SK-N-SH treated with all-trans-retinoic acid at 6 μM for 48 hours (cell line): ENCODE measurements at regions not wholly inside any gene's neighbourhood (a gene's known extent, or its start where the extent isn't known, plus 50 kb on each side); places are given as distances from the start of the nearest gene placed in this dataset.

ENCODE experiments used
- ATAC-seq: fragments of 200-7000 bp; cut with Tn5 transposase; 3 replicates; pipeline ENCODE4 v1.9.1; 2020; ENCODE audit warnings: mild to moderate bottlenecking, moderate library complexity
- ARNTL ChIP-seq: fragments of 450-650 bp; formaldehyde crosslinking; IDR thresholded peaks from 2 replicates; pipeline ENCODE4 v1.5.0; 2020; ENCODE audit warnings: low read depth, mild to moderate bottlenecking, moderate library complexity, borderline replicate concordance
- CSRNP3 ChIP-seq: fragments of 250-450 bp; sonication (Bioruptor Pico); IDR thresholded peaks from 2 replicates; pipeline ENCODE4 v1.5.1; 2021; ENCODE audit warnings: mild to moderate bottlenecking, moderate library complexity
- ESRRG ChIP-seq: fragments of 250-450 bp; sonication (Bioruptor Pico); IDR thresholded peaks from 2 replicates; pipeline ENCODE4 v1.6.1; 2021; ENCODE audit warnings: mild to moderate bottlenecking
- ISL1 ChIP-seq: fragments of 250-450 bp; sonication (Bioruptor Pico); IDR thresholded peaks from 2 replicates; pipeline ENCODE4 v2.1.2; 2022; ENCODE audit warnings: mild to moderate bottlenecking, moderate library complexity
- OSR1 ChIP-seq: fragments of 250-450 bp; sonication (Bioruptor Pico); IDR thresholded peaks from 2 replicates; pipeline ENCODE4 v1.8.0; 2022; ENCODE audit warnings: moderate library complexity, mild to moderate bottlenecking, inconsistent platforms
- PATZ1 ChIP-seq: fragments of 250-450 bp; sonication (Bioruptor Pico); IDR thresholded peaks from 2 replicates; pipeline ENCODE4 v1.8.0; 2020; ENCODE audit warnings: mild to moderate bottlenecking, moderate library complexity, borderline replicate concordance
- PPARA ChIP-seq: fragments of 250-450 bp; sonication (Bioruptor Pico); IDR thresholded peaks from 2 replicates; pipeline ENCODE4 v1.5.0; 2020; ENCODE audit warnings: mild to moderate bottlenecking, borderline replicate concordance
- RARB ChIP-seq: fragments of 250-450 bp; sonication (Bioruptor Pico); IDR thresholded peaks from 2 replicates; pipeline ENCODE4 v1.8.0; 2021; ENCODE audit warnings: mild to moderate bottlenecking, moderate library complexity
- SNAI2 ChIP-seq: fragments of 250-450 bp; sonication (Bioruptor Pico); IDR thresholded peaks from 2 replicates; pipeline ENCODE4 v1.5.0; 2020; ENCODE audit warnings: mild to moderate bottlenecking, moderate library complexity
- TCF4 ChIP-seq: fragments of 250-450 bp; sonication (Bioruptor Pico); IDR thresholded peaks from 2 replicates; pipeline ENCODE4 v1.8.0; 2021; ENCODE audit warnings: mild to moderate bottlenecking, moderate library complexity, borderline replicate concordance
- TOX ChIP-seq: fragments of 250-450 bp; sonication (Bioruptor Pico); IDR thresholded peaks from 2 replicates; pipeline ENCODE4 v1.8.0; 2021; ENCODE audit warnings: mild to moderate bottlenecking, moderate library complexity, borderline replicate concordance
- ZC3H10 ChIP-seq: fragments of 250-450 bp; sonication (Bioruptor Pico); IDR thresholded peaks from 2 replicates; pipeline ENCODE4 v1.5.1; 2021; ENCODE audit warnings: mild to moderate bottlenecking, moderate library complexity
- ZFP3 ChIP-seq: fragments of 250-450 bp; sonication (Bioruptor Pico); IDR thresholded peaks from 2 replicates; pipeline ENCODE4 v1.5.0; 2020; ENCODE audit warnings: mild to moderate bottlenecking, moderate library complexity
- ZFP30 ChIP-seq: fragments of 450-650 bp; formaldehyde crosslinking; IDR thresholded peaks from 2 replicates; pipeline ENCODE4 v1.5.0; 2022; ENCODE audit warnings: mild to moderate bottlenecking, moderate library complexity
- ZNF565 ChIP-seq: fragments of 450-650 bp; formaldehyde crosslinking; conservative IDR thresholded peaks from 2 replicates; pipeline ENCODE4 v1.5.0; 2020; ENCODE audit warnings: low read depth, mild to moderate bottlenecking, moderate library complexity
- ZNF70 ChIP-seq: fragments of 450-650 bp; formaldehyde crosslinking; IDR thresholded peaks from 2 replicates; pipeline ENCODE4 v1.5.0; 2020; ENCODE audit warnings: mild to moderate bottlenecking, moderate library complexity
- TF ChIP-seq, protein P1 (sequence below): fragments of 250-450 bp; sonication (Bioruptor Pico); IDR thresholded peaks from 2 replicates; pipeline ENCODE4 v1.5.0; 2020; ENCODE audit warnings: mild to moderate bottlenecking, moderate library complexity
- TF ChIP-seq, protein P2 (sequence below): fragments of 250-450 bp; sonication (Bioruptor Pico); IDR thresholded peaks from 2 replicates; pipeline ENCODE4 v1.8.0; 2021; ENCODE audit warnings: low read depth, mild to moderate bottlenecking, moderate library complexity, borderline replicate concordance

GRCh38 chr4:153137677-153138630 is 66.3 kb upstream of the TRIM2 start:
- no peak for ATAC-seq
- TF ChIP-seq SNAI2 (CRISPR knock-in tag) (no peak), RARB (no peak), ZFP3 (CRISPR knock-in tag) (no peak), TOX (CRISPR knock-in tag) (no peak), ESRRG (no peak), CSRNP3 (CRISPR knock-in tag) (no peak), ARNTL (no peak), PPARA (CRISPR knock-in tag) (no peak), ZNF565 (CRISPR knock-in tag) (no peak), ZC3H10 (CRISPR knock-in tag) (no peak), ZNF70 (no peak), TCF4 (CRISPR knock-in tag) (no peak), OSR1 (CRISPR knock-in tag) (no peak), PATZ1 (CRISPR knock-in tag) (no peak), ISL1 (CRISPR knock-in tag) (no peak)
- TF ChIP-seq, protein P1, sequence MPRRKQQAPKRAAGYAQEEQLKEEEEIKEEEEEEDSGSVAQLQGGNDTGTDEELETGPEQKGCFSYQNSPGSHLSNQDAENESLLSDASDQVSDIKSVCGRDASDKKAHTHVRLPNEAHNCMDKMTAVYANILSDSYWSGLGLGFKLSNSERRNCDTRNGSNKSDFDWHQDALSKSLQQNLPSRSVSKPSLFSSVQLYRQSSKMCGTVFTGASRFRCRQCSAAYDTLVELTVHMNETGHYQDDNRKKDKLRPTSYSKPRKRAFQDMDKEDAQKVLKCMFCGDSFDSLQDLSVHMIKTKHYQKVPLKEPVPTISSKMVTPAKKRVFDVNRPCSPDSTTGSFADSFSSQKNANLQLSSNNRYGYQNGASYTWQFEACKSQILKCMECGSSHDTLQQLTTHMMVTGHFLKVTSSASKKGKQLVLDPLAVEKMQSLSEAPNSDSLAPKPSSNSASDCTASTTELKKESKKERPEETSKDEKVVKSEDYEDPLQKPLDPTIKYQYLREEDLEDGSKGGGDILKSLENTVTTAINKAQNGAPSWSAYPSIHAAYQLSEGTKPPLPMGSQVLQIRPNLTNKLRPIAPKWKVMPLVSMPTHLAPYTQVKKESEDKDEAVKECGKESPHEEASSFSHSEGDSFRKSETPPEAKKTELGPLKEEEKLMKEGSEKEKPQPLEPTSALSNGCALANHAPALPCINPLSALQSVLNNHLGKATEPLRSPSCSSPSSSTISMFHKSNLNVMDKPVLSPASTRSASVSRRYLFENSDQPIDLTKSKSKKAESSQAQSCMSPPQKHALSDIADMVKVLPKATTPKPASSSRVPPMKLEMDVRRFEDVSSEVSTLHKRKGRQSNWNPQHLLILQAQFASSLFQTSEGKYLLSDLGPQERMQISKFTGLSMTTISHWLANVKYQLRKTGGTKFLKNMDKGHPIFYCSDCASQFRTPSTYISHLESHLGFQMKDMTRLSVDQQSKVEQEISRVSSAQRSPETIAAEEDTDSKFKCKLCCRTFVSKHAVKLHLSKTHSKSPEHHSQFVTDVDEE (CRISPR knock-in tag) = no peak
- TF ChIP-seq, protein P2, sequence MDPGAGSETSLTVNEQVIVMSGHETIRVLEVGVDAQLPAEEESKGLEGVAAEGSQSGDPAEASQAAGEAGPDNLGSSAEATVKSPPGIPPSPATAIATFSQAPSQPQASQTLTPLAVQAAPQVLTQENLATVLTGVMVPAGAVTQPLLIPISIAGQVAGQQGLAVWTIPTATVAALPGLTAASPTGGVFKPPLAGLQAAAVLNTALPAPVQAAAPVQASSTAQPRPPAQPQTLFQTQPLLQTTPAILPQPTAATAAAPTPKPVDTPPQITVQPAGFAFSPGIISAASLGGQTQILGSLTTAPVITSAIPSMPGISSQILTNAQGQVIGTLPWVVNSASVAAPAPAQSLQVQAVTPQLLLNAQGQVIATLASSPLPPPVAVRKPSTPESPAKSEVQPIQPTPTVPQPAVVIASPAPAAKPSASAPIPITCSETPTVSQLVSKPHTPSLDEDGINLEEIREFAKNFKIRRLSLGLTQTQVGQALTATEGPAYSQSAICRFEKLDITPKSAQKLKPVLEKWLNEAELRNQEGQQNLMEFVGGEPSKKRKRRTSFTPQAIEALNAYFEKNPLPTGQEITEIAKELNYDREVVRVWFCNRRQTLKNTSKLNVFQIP (CRISPR knock-in tag) = no peak

GRCh38 chr4:153138736-153139135 is 65.5 kb upstream of the TRIM2 start:
- ATAC-seq = no peak
- TF ChIP-seq ZNF565 (CRISPR knock-in tag) (no peak), SNAI2 (CRISPR knock-in tag) (no peak), ARNTL (no peak), ZFP30 (CRISPR knock-in tag) (no peak), OSR1 (CRISPR knock-in tag) (no peak), TOX (CRISPR knock-in tag) (no peak), RARB (no peak), CSRNP3 (CRISPR knock-in tag) (no peak)
- TF ChIP-seq, protein P1 (CRISPR knock-in tag) = no peak
- TF ChIP-seq, protein P2 (CRISPR knock-in tag) = no peak
